HG02885 (cell line): ENCODE measurements at regions not wholly inside any gene's neighbourhood (a gene's known extent, or its start where the extent isn't known, plus 50 kb on each side); places are given as distances from the start of the nearest gene placed in this dataset.
"Not testable (repeated sequence)": the region's sequence is repeated elsewhere in the genome, so short reads cannot be mapped to it uniquely, and the experiment has no call there.

Source experiments
- ATAC-seq: cut with Tn5 transposase; IDR thresholded peaks from one replicate; pipeline ENCODE4 v1.9.1; 2021; ENCODE audit warnings: mild to moderate bottlenecking; ENCODE audit not compliant: unreplicated experiment, poor library complexity

DNA sequence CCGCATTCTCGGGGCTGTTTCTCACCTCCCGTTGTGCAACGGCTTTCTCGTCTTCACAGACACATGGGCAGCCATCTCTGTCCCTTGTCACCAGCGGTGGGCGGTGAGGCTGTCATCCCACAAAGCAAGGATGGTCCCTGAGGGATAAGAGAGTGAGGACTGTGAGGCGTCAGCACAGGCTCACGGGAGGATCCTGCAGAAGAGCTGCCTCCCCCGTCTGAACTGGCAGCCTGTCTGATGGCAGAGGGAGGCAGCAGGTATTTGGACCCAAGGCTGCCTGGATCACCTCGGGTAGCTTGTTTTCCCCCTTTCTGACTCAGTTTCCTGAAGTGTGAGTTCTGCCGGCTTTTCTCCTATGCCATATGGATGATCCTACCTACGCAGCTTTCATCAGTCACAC lies 208.8 kb downstream of the LAT start:
- not testable (repeated sequence) for ATAC-seq

GRCh38 chr16:29193248-29193574 lies 208.4 kb downstream of the LAT start:
- ATAC-seq, result not testable (repeated sequence)

DNA sequence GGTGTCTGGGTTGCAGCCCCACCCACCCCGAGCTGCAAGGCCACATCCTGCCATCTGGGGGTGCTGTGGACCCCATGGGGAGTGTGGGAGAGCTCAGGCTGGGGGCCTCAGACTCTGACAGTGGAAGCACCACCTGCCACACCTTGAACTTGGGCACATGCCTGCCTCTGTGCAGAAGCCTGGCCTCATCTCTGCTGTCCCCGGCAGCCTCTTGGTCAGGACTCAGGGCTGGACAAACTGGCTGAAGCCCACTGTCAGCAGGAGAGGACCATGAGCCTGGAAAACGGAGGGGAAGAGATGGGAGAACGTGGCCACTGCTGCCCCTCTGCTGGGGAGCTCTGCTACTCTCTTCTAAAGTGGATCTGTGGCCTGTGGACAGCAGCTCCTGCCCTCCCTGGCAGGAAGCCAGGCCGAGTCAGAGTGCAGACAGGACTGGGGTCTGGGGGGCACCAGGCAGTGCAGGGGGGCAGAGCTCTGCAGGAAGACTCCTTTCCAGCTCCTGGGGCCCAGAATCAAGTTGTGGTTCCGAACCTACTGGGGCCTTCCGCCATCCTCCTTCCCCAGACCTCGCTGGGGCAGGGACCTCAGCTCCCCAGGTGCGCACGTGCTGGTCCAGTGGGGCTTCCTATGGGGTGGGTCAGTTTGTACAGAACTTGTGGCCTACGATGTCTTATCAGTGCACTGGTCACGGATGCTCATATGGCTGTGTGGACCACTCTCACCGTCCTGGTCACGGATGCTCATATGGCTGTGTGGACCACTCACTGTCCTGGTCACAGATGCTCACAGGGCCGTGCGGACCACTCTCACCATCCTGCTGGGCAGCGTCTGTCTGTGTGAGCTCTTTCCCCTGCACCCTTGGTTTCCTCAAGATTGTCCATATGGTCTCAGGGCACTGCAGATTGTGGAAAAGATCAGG lies 207.7 kb downstream of the LAT start:
- no peak for ATAC-seq

DNA sequence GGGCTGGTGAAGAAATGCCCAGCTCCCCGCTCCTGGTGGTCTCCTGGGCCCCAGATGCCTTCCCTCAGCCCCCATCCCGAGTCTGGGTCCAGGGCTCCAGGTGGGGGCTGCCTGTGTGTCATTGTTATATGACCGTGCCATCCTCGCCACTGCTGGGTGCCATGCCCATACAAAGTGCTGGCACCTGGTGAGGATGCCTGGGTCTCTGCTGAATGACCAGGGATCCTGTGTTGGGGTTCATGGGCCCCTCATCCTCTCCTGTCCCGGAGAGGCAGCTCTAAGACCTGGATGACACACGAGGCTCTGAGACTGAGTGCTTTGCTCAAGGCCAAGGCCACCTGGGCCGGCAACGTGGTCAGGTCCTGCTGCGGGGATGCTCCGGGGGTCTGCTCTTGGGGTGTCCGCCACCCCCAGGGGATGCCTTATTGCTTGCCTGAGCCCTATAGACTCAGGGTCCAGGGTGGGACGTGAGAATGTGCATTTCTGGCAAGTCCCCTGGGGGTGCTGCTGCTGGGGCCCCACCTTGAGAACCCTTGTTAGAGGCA lies 206.9 kb downstream of the LAT start:
- not testable (repeated sequence) for ATAC-seq

- not testable (repeated sequence) for ATAC-seq
These were observed 205.9 kb downstream of the LAT start for GRCh38 chr16:29190553-29191431.

- ATAC-seq, result not testable (repeated sequence)
These were observed 204.0 kb downstream of the LAT start for GRCh38 chr16:29188806-29189205.

DNA sequence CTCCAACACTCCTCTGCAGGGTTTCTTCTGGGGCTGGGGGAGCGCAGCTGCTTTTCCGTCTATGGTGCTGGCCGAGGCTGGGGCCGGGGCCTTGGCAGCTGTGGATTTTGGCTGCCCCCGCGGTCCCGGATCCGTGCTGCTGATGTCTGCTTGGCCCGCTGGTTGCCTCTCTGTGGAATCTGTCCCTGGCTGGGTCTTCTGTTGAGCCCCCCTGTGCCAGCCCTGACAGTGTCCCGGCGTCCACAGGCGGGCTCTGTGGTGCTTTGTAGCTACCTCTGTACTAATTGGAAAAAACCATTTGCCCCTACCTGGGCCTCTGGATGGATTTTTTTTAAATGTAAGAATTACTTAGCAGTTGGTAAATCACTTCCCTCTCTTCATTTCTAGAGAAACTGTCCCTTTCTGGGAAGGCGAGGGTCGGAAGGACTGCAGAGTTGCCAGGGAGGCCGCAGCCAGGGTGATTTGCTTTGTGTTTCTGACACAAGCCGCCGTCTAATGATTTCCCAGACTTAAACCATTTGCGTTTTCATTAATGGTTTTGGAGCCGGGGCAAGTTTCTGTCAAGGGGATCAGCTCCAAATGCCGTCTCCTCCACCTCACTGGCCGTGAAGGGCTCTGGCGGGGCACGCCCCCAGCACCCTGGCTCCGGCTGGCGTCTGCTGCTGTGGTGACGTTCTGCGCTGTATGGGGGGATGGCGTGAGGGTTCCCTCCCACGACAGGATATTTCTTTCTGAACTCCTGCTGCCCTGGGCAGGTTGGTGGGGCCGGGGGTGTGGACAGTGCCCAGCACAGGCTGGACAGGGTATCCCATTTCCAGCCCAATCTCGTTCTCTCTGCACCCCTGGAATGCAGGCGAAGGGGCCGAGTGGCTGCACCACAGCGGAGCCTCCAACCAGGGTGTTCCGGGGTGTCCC lies 201.7 kb downstream of the LAT start:
- ATAC-seq, result not testable (repeated sequence)

- ATAC-seq, result not testable (repeated sequence)
These were observed 201.0 kb downstream of the LAT start for GRCh38 chr16:29185872-29186271.

- ATAC-seq, result not testable (repeated sequence)
These were observed 200.0 kb downstream of the LAT start for GRCh38 chr16:29184738-29185438.

DNA sequence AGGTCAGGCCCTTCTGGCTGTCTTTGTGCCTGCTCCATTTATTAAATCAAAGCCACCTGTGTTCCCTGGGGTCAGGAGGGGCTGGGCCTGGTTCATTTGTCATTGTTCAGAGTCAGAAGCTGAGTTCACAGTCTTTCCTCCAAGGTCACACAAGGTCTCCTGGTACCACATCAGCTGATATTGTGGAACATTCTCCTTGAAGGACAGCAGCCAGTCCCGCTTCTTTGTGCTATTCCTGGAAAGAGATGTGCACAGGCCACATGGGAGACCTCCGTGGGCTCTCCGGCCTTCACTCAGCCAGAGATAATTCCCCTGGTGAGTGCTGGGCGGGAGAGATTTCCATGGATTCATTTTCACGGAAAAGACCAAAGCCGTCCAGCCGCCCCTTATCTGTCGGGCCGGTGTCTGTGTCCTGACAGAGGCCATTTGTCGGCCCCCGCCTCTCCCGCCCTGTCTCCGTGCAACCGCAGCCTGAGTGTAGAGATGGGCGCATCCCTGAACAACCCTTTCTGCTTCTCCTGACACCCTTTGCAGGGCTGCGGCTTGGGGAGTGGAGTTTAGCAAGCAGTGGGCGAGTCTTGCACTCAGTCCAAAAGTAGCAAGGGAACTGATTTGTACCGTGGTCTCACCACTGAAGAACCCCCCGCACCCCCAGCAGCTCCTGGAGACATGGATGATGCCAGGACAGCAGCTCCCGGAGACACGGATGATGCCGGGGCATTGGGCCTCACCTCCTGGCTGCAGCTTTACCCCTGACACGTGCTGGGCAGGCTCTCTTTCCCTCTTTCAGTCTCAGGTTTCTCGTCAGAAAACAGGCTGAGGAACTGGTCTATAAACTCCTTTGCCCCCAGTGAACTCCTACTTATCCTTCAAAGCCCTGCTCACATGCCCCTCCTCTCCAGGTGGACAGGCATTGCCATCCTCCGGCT lies 198.4 kb downstream of the LAT start:
- not testable (repeated sequence) for ATAC-seq

GRCh38 chr16:29182501-29182900 lies 197.6 kb downstream of the LAT start:
- no peak for ATAC-seq

- not testable (repeated sequence) for ATAC-seq
These were observed 197.1 kb downstream of the LAT start for GRCh38 chr16:29181921-29182411.

DNA sequence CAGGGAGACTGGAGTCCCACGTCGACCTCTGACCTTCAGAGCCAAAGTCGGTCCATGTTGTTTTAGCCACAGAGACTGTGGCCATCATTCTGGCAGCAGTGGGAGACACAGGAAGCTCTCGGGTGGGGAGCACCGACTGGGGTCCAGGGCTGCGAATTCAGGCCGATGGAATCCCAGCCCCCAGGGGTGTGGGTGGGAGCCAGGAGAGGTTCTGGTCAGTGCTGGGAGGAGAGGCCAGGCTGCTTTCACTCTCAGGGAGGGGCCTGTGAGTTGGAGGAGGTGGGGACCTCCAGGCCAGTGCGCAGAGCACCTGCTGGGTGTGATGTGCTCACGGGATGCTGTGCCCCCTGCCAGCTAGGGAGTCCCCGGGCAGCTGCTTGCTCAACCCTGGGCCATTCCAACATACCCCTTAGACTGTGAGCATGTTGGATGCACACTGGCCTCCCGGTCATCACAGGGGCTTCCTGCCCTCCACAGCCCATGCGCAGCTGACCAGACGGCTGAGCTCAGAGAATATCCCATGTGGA lies 196.5 kb downstream of the LAT start:
- not testable (repeated sequence) for ATAC-seq

GRCh38 chr16:29180206-29180600 lies 195.4 kb downstream of the LAT start:
- ATAC-seq, result not testable (repeated sequence)

DNA sequence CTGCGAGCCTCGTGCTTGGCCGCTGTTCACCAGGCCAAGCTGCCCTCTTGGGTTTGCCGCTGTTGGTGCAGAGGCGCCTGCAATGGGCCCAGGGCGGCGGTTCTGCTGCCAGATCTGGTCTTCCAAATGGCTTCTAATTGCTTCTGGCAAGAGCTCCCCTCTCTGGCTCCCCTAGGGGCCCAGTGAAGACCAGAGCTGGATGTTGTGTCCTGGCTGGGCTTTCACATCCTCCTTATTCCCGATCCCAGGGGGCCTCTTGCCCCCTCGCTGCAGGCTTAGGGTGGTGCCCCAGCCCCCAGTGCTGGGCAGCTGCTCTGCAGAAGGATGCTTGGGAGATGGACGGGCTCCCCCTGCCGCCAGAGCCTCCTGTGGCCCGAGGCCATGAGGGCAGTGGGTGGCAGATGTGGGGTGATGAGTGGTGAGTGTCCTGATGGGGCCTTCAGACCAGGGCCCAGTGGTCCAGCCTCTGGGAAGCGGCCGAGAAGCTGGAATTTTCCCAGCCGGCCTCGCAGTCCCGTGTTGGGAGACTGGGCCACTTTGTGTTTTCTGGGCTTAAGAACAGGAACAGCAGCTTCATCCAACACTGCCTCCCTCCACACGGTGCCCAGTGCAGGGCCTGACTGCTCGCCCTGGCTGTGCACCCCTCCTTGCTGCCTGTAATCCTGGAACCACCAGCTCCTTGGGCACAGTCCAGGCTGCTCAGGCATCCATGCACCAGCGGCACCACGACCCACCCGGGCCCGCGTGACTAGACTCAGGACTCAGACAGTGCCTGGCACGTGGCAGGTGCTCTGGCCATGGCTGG lies 194.8 kb downstream of the LAT start:
- not testable (repeated sequence) for ATAC-seq

- ATAC-seq, result not testable (repeated sequence)
These were observed 193.3 kb downstream of the LAT start for GRCh38 chr16:29177888-29178726.
